CD4-positive, alpha-beta T cell treated with Interleukin-15 for 4 hours (primary cell): ENCODE measurements at regions not wholly inside any gene's neighbourhood (a gene's known extent, or its start where the extent isn't known, plus 50 kb on each side); places are given as distances from the start of the nearest gene placed in this dataset.

Experiments
- DNase-seq: peaks from one replicate; pipeline ENCODE4 v3.0.0-alpha.2; 2020; ENCODE audit warnings: low spot score

DNA sequence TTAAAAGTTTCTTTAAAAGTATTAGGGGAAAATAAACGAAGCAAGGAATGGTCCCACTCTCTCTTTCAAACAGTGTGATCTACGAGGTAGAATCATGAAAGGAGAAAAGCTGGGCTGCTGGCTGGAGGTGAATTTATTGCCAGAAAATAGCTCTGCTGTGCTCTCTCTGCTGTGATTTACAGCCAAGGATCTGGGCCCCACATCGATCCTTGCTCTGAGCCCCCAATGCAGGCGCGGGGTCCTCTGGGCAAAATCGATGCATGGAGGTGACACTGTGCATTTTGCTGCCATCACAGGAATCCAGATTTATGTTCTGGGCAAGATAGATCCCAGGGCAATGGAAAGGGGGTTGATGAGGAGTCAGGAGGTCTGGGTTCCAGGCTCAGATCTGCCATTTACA lies 91.0 kb upstream of the GPR26 start:
- DNase-seq = no peak

DNA sequence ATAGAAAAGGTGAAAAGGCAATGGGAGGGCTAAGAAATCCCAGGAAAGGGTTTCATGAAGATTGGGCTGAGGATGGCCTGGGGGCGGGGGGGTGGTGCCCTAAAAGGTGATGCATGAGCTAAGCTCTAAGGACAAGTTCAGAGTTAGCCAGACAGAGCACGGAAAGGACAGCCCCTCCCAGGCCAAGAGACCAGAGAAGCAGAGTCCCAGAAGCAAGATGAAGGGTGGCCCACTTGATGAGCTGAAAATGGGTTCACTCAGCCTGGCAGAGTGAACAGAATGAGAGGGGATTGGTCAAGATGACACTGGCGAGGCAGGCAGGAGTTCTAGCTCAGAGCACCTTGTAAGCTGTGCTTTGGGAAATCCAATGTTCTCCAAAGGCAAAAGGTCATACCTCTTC lies 89.4 kb upstream of the GPR26 start:
- DNase-seq = no peak

DNA sequence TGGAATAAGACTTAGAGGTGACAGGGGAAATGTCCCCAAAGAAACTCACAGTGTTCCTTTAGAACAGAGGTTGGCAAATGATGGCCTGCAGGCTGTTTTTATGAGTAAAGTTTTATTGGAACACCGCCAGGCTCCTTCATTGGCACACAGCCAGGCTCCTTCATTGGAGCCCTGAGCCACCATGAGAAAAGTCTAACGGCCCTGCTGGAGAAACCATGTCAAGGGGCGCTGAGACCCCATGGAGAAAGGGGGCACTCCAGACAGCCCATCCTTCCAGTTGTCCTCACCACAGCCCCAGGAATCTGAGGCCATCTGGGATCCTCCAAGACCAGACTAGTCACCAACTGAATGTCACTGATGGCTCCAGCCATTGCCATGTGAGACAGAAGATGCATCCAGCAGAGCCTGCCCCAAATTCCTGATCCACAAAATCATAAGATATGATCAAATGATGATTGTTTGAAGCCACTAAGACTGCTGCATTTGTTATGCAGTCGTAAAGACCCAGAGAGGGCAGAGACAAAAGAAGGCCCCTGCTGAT lies 88.2 kb upstream of the GPR26 start:
- no peak for DNase-seq

DNA sequence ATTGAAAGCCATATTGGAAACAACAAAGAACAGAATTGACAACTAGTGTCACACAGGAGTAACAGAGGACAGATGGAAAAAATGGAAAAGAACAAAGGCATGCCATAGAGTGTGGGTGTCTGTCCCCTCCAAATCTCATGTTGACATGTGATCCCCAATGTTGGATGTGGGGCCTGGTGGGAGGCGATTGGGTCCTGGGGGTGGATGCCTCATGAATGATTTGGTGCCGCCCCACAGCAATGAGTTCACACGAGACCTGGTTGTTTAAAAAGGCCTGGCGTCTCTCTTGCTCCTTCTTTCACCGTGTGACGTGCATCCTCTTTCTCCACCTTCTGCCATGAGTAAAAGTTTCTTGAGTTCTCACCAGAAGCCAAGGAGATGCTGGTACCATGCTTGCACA lies 87.4 kb upstream of the GPR26 start:
- DNase-seq = no peak

DNA sequence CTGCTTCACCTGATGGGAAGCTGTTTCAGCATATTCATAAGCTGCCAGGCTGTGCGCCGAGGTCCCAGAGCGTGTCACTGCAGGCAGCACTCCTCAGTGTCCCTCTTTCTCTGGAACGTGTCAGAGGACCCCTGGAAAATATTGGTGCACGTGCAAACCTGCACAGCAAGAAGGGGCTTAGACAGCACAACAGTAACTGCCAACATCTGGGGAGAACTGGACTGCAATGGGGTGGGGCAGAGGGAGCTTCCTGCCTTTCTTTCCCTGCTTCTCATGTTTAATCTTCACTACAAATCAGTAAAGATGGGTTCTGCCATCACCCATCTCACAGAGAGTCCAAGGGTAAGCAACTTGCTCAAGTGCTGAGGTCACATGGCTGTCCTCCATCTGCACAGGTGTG lies 86.5 kb upstream of the GPR26 start:
- DNase-seq = no peak

DNA sequence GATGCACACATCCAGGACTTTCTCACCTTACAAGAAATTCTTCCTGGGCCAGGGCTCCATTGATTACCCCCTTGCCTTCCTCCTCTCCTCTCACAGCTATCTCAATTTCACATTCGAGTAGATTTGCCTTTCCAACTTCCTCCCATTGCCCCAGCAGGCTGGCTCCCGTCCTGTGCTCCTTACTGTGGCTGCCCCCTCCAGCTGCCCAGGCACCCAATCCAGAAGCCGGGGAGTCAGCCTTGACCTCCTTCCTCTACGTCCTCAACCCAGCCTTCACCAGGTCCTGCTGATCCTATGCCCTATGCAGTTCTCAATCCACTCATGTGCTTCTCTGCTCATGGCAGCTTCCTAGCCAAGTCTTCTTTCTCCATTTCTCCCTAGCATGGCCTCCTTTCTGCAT lies 85.7 kb upstream of the GPR26 start:
- no peak for DNase-seq

DNA sequence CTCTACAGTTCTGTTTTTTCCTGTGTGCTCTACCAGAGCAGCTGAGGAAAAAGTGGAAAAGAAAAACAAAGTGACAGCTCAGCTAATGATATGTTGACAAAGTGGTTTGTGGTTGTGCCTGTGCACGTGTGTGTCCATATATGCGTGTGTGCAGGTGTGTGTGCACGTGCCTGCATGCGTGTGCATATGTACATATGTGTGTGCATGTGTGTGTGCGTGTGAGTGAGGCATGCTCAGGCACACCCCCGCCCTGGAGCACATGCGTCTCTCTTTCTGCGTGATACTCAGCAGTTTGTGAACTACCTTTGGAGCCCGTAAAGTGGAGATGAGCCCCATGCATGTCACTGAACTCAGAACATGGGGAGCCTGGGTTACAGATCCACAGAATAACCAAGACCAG lies 84.5 kb upstream of the GPR26 start:
- DNase-seq = no peak

DNA sequence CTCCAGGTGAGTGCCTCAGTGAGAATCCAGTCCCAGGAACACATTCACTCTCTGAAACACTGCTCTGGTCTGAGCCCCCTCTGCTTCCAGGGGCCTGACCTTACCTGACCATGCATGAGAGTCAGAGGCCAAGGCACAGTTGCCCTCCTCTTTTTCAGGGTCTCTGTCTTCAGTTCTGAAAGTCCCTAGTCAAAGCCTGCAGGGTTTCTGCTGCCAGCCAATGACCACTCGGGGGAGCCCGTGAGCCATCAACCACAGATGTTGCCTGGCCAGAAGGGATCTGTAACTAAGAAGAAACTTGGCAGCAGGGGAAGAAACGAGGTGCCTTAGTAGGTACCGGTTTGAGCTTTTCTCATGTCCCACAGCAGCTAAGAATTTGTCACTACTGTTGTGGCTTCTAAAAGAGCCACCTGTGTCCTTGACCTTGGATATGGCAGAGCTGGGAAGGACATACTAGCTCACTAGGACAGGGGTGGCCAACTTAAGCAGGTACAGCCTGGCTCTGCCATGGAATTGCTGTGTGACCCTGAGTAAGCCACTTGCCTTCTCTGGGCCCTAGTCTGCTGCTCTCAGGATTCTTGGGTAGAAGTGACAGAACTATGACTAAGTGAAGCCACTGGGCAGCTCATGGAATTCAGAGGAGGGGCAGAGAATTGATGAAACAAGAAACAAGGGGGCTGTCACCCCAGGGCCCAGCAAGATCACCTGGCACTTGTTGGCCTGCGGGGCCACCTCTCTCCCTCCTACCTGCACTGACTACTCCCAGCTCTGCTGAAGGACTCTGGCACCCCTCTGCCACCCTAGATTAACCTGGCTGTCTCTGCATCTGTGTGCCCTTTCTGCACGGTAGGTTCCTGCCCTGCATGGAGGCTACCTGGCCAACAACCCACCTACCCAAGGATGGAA lies 83.8 kb upstream of the GPR26 start:
- peak; percentile 51 for DNase-seq

DNA sequence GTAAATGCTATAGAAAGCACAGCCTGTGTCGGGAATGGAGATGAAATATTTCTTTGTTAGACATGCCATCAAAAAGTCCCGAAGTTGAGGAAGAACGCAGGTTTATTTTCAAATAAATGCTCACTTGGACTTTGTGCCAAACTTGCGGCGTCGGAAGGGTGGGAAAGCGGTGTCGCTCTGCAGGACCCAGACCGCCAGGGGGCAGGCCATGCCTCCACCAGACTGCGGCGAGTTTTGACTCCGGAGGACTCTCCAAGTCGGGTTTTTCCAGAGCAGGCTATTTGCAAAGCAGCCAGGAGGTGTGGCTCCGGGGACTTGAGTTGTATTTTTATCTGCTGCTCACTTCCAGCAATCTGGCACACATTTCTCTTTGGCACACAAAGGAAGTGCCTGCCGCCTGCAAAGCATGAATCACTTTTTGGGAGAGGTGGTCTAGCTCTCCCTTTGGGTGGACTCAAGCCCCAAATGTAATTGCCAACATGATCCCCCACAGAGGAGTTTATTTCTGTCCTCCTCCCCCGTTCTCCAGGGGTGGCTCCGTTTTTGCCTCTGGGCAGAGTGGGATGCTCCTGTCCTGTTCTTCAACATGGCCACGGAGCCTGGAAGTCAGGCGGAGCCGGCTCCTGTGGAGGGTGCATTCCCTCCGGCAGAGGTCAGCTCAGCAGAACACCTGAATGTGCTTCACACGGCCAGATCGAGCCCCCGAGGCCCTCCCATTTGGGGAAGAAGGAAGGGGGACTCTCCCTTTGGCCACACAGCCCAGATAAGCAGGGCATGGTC lies 82.3 kb upstream of the GPR26 start:
- DNase-seq = no peak

DNA sequence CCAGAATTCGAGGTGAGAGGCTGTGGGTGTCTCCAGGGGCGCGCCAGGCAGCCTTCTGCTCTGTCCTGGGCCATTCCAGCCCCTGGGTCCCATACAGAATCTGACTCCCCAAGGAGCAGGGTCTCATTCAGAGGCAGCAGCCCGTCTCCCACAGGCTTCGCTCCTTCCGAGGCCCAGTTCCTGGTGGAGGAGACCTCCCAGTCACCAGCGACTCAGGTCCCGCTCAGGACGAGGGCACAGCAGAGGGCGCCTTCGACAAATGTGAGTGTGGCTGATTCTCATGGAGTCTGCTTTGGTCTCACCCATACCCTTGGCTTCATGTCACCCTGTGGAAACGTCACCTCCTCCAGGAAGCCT lies 81.8 kb upstream of the GPR26 start:
- DNase-seq = no peak

DNA sequence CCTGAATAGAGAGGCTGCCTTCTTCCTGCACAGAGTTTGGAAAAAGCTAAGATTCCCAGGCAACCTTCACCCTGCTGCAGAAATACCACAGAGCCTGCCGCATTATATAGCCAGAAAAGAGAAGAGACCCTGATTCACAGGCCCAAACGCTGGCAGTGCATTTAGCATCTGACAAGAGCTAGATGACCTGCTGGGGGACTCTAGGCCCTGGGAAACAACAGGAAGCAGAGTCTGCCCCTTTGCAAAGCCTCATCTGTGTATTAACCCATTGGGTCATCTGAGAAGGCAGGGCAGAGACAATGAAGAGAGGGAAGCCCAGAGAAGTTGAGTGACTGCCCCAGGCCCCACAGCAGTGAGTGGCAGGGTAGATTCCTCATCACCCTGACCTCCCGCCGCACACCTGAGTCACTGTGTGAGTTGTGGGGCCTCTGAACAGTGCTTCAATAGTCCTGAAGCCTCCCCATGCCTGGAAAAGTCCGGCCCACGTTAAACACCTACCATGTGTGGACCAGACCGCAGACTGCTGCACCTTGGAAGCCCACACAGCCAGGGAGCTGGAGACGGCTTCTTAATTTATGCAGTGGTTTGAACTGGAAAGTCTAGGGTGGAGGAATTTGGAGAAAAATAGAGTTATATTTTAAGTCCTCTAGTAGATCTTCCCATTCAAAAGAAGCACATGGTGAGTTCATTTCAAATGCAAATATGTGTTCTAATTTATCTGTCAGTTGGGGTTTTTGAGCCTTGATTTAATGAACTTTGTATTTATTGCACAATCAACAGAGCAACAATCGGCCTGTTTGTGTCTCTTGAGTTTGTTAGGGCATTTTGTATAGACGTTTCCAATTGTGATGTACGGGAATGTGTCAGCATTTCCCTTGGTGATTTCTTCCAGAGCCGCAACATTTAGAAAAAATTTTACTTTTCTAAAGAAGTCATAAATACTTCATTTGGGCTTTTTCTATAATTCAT lies 80.4 kb upstream of the GPR26 start:
- no peak for DNase-seq

DNA sequence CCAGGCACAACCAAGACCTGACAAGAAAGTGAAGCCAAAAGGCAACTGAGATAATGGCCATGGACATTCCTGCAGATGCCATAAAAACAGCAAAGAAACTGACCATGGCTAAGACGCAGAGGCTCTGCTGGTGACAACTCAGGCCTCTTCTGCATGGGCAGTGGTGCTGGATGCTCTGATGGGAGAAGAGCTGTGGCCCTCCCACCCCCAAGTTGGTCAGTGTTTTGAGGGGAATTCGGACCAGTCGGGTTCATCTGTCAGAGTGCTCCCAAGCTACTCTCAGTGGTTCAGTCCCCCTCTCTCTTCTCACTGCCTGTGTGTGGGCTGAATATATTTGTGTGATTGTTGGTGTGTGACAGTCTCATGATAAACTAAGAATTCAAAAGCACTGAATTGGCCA lies 79.0 kb upstream of the GPR26 start:
- no peak for DNase-seq

DNA sequence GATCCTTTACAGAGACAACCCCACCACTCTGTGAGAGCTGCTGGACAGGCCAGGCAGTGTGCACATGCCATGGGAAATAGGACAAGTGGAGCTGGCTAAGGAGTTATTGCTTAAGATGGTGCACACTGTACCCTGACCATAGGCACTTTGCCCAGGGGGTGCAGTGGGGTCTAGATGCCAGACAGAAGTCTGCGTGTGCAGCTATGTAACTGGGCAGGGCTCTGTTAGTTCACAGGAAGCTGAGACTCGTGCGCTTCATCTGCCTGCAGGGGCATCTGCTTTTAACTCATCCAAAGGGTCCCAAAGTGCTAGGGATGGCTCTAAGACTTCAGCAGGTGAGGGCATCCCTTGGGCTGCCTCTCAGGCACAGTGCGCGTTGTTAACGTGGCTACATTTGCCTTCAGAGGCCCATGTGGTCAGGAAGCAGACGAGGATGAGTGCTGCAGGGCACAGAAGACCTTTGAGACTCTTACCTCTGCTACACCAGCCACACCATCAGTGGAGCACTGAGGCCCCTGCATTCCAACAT lies 77.7 kb upstream of the GPR26 start:
- no peak for DNase-seq

DNA sequence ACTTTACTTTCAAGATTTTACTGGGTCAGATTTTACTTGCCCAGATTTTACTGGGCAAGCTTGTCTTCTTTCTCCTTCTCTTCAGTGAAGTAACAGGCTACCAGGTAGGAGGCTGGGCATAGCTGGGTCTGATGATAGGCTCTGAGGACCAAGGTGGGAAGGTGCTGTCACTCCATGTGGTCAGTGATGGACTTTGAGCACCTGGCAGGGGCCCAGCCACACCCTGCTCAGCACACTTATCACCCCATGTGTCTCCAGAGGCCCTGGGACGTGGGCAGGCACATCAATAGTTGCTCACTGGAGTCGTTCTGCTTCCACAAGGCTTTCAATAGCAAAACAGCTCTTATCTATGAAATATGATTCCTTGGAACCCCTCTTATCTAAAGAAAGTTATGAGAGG lies 70.5 kb upstream of the GPR26 start:
- no peak for DNase-seq

DNA sequence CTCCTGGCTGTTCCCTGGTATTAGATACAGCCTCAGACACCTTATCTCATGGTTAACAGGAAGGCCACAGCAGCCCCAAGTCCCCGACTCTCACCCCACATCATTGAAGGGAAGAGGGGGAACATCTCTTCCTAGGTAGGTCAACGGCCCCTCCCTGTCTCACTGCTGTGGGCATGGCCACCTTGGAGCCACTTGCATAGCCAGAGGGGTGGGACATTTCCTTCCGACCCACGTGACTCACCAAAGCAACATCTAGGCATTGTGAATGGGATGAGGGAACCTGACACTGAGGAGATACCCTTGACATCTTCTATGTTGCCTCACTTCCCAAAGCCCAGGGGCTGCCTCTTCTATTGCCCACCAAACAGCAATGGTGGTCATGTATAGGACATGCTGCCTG lies 68.5 kb upstream of the GPR26 start:
- no peak for DNase-seq

DNA sequence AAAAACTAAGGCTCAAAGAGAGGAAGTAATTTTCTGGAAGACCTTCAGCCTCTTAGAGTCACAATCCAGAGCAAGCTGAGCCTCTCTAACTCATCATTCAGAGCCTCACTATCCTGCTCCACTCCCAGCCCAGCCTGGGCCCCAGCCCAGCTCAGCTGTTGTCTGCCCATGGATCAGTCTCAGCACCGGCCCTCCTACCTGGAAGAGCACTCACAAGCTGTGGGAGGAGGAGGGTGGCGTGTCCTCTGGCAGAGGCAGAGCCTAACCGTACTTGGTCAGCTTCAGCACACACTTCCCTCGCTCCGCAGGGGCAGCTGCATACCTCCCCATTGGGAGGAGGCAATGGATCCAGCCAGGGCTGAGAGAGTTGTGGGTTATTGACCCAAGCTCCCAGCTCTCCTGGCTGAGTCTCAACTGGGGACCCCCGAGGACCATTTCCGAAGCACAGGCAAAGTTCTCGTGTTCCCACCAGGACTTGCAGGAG lies 66.7 kb upstream of the GPR26 start:
- no peak for DNase-seq

DNA sequence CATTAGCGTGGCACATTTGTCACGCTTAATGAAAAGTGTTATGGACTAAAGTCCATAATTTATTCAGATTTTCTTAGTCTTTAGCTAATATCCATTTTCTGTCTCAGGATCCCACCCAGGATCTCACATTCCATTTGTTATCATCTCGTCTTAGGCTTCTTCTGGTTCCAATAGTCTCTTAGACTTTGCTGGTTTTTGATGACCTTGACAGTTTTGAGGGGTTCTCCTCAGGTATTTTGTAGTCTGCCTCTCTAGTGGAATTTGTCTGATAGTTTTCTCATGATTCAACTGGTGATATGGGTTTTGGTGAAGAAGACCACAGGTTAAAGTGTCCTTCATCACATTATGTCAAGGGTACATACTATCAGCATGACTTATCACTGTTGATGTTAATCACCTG lies 66.0 kb upstream of the GPR26 start:
- no peak for DNase-seq

DNA sequence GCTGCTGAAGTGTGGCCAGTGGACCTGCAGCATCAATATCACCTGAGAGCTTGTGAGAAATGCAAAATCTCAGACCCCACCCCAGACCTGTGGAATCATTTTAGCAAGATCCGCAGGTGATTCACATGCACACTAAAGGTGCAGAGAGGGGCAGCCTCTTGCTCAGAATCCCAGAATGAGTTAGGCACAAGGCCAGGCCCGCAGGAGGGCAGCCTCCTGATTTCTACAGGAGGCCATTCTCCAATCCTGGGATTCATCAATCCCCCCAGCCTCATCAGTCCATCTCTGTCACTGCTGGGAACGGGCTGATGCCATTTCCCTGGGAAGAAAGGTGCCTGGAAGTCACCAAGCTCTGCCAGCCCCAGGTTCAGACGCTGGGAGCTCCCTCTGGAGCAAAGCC lies 63.0 kb upstream of the GPR26 start:
- no peak for DNase-seq

DNA sequence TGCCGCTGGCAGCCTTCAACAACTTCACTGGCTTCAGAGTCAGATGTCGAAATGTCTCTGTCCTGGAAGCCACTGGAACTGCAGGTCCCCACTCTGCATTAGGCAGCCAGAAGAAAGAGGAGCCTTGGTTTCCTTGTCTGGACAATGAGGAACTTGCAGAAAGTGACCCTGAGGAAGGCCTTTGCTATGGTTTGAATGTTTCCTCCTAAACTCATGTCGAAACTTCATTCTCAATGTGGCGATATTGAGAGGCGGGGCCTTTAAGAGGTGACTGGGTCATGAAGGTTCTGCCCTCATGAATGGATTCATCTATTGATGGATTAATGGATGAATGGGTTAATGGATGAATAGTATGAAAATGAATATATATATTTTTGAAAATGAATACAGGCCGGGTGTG lies 61.6 kb upstream of the GPR26 start:
- DNase-seq = no peak

DNA sequence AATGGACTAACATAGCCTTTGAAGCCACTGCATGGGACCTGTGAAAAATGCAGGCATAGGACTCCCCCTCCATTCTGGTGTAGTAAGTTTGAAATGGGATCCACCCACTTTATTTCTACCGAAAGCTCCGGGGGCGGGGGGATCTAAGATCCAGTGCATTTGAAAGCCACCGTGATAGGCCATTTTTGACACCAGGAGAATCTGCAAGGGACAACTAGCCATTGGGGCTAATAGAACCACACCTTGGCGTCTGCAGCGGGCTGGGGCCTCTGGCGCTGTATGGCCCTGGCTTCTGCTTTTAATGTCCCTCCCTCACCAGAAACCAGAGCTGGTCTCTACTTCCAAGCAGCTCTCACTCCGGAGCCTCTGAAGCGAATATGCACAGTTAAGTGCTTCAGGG lies 60.1 kb upstream of the GPR26 start:
- DNase-seq = no peak

DNA sequence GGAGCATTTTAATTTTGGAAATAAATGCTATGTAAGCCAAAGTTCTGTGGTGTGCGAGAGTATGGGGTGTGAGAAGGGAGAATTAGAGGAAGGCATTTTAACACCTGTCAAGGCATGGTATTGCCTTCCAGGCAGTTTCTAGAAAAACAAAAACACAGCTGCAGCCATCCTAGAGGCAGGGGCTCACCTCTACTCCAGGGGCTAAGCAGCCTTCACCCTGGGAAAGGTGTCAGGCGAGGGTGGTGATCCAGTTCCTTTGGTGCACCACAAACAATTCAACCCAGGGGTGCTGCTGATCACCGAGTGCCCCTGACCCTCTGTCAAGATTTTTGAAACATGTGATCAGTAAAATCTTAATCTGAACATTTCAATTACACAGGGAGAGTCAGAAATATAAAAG lies 59.2 kb upstream of the GPR26 start:
- no peak for DNase-seq

DNA sequence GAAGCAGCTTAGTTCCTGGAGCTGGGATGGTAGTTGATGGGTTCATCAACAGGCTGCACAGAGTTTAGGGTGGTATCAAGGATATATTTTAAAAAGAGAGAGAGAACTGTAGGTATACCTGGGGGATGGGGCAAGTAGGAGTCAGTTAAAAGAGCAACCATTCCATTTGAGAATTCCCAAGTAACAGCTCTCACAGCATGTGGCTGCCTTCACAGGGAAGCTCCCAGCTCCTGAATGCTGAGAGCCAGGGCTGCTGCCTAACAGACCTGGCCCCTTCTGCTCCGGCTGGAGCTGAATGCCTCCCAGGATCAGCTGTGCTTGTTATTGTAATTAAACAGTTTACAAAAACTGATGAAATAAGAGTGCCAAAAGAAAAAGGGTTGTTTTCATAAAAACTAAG lies 58.8 kb upstream of the GPR26 start:
- DNase-seq = no peak
